ENCODE measurements at regions not wholly inside any gene's neighbourhood (a gene's known extent, or its start where the extent isn't known, plus 50 kb on each side); places are given as distances from the start of the nearest gene placed in this dataset.
"Not testable (repeated sequence)": the region's sequence is repeated elsewhere in the genome, so short reads cannot be mapped to it uniquely, and the experiment has no call there.

DNA sequence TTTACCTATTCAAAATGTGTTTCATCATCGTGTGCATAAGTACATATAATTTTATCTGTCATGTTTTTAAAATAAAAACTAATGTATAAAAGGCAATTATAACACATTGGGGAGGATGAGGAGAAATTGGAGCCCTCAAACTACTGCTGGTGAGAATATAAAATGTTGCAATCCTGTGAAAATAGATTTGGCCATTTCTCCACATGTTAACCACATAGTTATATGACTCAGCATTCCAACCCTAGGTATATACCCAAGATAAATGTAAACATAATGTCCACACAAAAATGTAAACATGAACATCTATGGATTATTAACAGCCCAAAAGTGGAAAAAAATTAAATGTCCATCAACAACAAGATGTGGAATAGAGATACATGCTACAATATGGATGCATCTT lies 928.0 kb upstream of the FAT3 start:
- WGBS, 10 experiments: 0 to 86% (median 40%) methylated on average over 1 of the region's 1 CpG
- H3K27ac ChIP-seq: no peak overlapping the region
- H3K4me1 ChIP-seq (replicated peaks in 1 of 2): no peaks in the 10 kb centered on the region
- ATAC-seq (replicated peaks in 6 of 8): no peak
- in situ Hi-C loops (cut with MboI; ENCODE audit: low pct_unique_long_range_greater_than_20kb in 2 of 9, low sequenced_read_pairs in 9 of 9, unreplicated experiment in 9 of 9): no loop called here
- H3K4me3 ChIP-seq: no peak overlapping the region

DNA sequence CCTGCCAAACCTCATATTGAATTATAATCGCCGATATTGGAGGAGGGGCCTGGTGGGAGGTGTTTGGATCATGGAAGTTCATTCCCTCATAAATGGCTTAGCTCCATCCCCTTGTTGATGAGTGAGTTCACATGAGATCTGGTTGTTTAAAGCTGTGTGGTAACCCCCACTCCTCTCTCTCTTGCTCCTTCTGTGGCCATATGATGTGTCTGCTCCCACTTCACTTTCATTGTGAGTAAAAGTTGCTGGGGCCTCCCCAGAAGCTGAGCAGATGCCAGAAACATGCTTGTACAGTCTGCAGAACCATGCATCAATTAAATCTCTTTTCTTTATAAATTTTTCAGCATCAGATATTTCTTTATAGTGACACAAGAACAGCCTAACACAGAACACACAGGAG lies 929.0 kb upstream of the FAT3 start:
- 0 to 100% (median 80%) methylated on average over 1 to 2 of the region's 2 CpGs; no CpG with 5 or more reads in 3 of the 10 experiments for WGBS, 10 experiments
- no peak for ATAC-seq (replicated peaks in 6 of 8)
- Histone ChIP-seq H3K4me1 (replicated peaks in 1 of 2) (no peaks in the 10 kb centered on the region), H3K4me3 (no peak overlapping the region), H3K27ac (no peak overlapping the region)
- in situ Hi-C loops (cut with MboI; ENCODE audit: low pct_unique_long_range_greater_than_20kb in 2 of 9, low sequenced_read_pairs in 9 of 9, unreplicated experiment in 9 of 9): no loop called here

DNA sequence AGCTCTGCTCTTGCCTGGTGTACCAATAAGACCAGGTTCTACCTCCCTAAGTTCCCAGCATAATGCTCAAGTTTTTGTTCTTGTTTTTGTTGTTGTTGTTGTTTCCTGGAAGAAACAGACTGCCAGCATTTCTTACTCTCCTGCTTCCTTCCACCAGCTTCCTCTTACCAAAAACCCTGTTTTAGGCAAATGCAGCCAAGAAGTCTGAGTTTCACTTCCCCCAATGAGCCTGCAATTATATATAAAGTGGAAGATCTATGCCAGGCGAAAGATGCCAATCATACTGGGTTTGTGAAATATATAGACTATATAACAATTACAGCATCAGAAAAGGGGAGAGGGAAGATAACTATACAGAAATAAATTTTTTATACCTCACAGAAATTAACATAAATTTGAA lies 931.5 kb upstream of the FAT3 start:
- no peaks in the 10 kb centered on the region for H3K4me1 ChIP-seq (replicated peaks in 1 of 2)
- no peak overlapping the region for H3K27ac ChIP-seq
- H3K4me3 ChIP-seq: no peak overlapping the region
- in situ Hi-C loops (cut with MboI; ENCODE audit: low pct_unique_long_range_greater_than_20kb in 2 of 9, low sequenced_read_pairs in 9 of 9, unreplicated experiment in 9 of 9): no loop called here
- WGBS, 10 experiments: 0 to 100% (median 92%) methylated on average over 1 of the region's 1 CpG
- no peak for ATAC-seq (replicated peaks in 6 of 8)

DNA sequence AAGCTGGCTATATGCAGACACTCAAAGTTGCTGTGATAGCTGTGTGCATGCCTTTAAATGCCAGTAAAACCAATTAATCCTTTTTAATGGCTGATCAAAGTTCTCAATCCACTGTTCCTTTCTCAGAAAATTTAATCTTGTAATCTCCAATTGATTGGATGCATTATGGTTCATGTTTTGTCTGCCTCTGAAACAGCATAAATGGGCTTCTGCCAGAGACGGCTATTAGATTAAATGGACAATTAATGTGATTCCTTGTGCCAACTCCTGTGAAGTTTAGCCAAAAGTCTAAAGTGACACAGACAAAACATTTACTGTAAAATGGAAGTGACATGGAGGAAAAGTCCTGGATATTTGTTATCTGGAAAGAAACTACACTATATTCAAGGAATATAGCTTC lies 952.5 kb upstream of the FAT3 start:
- Histone ChIP-seq H3K27ac (no peak overlapping the region), H3K4me1 (replicated peaks in 1 of 2) (no peaks in the 10 kb centered on the region), H3K4me3 (no peak overlapping the region)
- WGBS, 10 experiments: 30 to 100% (median 50%) methylated on average over 1 of the region's 1 CpG; no CpG with 5 or more reads in 5 of the 10 experiments
- in situ Hi-C loops (cut with MboI; ENCODE audit: low pct_unique_long_range_greater_than_20kb in 2 of 9, low sequenced_read_pairs in 9 of 9, unreplicated experiment in 9 of 9): no loop called here
- no peak for ATAC-seq (replicated peaks in 6 of 8)

DNA sequence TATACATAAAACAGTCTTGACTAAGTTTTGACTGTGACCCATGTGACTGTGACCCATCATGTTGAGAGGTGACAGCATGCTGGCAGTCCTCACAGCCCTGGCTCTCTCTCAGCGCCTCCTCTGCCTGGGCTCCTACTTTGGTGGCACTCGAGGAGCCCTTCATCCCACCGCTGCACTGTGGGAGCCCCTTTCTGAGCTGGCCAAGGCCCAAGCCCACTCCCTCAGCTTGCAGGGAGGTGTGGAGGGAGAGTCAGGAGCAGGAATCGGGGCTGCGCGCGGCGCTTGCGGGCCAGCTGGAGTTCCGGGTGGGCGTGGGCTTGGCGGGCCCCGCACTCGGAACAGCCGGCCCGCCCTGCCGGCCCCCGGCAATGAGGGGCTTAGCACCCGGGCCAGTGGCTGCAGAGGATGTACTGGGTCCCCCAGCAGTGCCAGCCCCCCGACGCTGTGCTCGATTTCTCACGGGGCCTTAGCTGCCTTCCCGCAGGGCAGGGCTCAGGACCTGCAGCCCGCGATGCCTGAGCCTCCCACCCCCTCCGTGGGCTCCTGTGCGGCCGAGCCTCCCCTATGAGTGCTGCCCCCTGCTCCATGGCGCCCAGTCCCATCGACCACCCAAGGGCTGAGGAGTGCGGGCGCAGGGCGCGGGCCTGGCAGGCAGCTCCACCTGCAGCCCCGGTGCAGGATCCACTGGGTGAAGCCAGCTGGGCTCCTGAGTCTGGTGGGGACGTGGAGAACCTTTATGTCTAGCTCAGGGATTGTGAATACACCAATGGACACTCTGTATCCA lies 955.9 kb upstream of the FAT3 start:
- H3K4me3 ChIP-seq; H3K27ac ChIP-seq; in situ Hi-C loops (cut with MboI; ENCODE audit: low pct_unique_long_range_greater_than_20kb in 2 of 9, low sequenced_read_pairs in 9 of 9, unreplicated experiment in 9 of 9); H3K4me1 ChIP-seq (replicated peaks in 1 of 2); ATAC-seq (replicated peaks in 6 of 8): not testable (repeated sequence)
- 47 to 100% (median 80%) methylated on average over 1 to 9 of the region's 37 CpGs; no CpG with 5 or more reads in 5 of the 10 experiments for WGBS, 10 experiments

DNA sequence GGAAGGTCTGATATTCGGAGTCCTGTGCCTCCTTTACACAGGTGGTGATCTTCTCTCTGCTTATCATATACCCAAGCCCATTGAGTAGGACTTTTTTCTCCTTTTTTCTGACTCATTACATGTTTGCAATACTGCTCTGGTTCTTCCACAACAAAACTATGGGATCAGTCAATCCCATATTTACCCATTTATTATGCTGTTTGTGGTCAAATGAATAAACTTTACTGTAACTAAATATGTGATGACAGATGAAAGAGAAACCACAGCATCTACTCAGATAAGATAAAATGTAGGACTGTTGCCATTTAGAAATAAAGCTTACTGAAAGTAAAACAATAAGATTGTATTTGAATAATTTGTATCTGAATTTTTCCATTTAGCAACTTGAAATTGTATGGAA lies 958.7 kb upstream of the FAT3 start:
- Histone ChIP-seq H3K27ac (no peak overlapping the region), H3K4me3 (no peak overlapping the region), H3K4me1 (replicated peaks in 1 of 2) (peaks cover 0 to 14% of the 10 kb centered on the region in 2 donors)
- WGBS, 10 experiments: 0 to 100% (median 56%) methylated on average over 1 of the region's 1 CpG; no CpG with 5 or more reads in 2 of the 10 experiments
- in situ Hi-C loops (cut with MboI; ENCODE audit: low pct_unique_long_range_greater_than_20kb in 2 of 9, low sequenced_read_pairs in 9 of 9, unreplicated experiment in 9 of 9): no loop called here
- ATAC-seq (replicated peaks in 6 of 8): no peak

DNA sequence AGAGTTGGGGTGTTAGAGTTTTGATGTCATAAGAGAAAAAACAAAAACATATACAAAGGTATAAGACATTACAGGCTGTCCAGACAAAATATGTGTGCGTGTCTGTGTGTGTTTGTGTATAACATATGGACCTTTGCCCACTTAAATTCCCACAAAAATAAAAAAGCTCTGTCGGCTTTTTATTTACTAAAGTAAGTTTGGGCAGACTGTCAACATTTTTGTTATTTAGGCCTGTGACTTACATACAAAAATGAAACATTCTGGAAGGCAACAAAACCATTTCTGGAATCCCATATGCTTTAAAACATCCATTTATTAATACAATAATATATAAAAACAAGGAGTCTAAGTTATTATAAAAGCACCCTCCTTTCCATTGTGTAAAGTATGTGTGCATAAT lies 960.1 kb upstream of the FAT3 start:
- Histone ChIP-seq H3K27ac (no peak overlapping the region), H3K4me3 (no peak overlapping the region), H3K4me1 (replicated peaks in 1 of 2) (peaks cover 0 to 14% of the 10 kb centered on the region in 2 donors)
- in situ Hi-C loops (cut with MboI; ENCODE audit: low pct_unique_long_range_greater_than_20kb in 2 of 9, low sequenced_read_pairs in 9 of 9, unreplicated experiment in 9 of 9): no loop called here
- no peak for ATAC-seq (replicated peaks in 6 of 8)
- 0 to 93% (median 51%) methylated on average over 1 to 2 of the region's 2 CpGs; no CpG with 5 or more reads in 1 of the 10 experiments for WGBS, 10 experiments

DNA sequence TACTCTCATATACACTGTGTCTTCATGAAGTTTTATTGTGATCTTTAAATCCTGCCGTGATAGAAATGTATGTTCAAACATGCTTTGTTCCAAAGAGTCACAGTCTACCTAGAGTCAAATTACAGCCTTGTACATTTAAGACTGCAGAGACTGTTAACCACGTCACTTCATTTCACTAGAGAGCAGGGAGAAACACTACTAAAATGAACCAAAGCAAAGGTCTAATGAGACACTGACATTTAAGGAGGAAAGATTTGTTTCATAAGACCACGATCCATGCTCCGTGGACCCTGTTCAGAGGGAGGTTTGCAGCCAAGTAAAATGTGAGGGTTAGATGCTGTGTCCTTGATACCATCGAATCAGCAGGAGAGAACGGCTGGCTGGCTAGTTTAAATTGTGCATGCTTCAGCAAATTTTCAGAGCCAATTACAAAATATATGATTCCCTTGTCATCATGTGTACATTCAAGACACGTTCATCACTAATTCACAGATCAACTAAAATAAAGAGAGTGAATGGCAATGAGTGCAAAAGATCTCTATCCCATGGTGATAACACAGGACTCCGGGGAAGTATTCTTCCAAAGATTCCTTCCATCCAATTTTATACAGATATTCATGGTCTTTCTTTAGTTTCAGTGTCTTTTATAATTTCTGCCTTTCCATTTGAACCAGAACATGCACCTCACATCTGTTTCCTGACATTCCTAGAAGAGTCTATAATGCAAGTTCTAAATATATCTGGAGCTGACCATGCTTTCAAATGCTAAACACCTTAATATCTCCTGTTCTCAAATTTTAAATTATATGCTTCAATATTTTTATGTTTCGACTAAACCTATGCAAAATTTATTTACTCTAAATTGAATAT lies 960.9 kb upstream of the FAT3 start:
- in situ Hi-C loops (cut with MboI; ENCODE audit: low pct_unique_long_range_greater_than_20kb in 2 of 9, low sequenced_read_pairs in 9 of 9, unreplicated experiment in 9 of 9): no loop called here
- WGBS, 10 experiments: 0 to 100% (median 74%) methylated on average over 1 to 9 of the region's 9 CpGs
- no peak for ATAC-seq (replicated peaks in 6 of 8)
- Histone ChIP-seq H3K4me3 (no peak overlapping the region), H3K27ac (no peak overlapping the region), H3K4me1 (replicated peaks in 1 of 2) (peaks cover 0 to 14% of the 10 kb centered on the region in 2 donors)

DNA sequence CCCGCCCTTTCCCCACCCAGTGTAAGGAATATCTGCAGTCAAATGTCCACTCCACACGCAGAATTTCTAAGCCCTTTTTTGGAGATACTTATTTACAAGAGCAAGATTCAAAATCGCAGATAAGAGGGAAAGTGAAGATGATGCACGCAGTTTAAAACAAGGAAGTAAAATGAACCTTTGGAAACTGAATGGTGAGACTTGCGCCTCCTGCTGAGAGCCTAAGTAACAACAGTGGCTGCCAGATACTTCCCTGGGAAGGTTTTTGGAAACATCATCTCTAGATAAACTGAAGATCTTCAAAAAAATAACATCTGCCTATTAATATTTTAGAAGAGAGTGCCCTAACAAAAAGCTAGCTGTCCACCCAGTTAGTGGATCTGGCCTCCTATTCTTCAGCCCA lies 963.1 kb upstream of the FAT3 start:
- in situ Hi-C loops (cut with MboI; ENCODE audit: low pct_unique_long_range_greater_than_20kb in 2 of 9, low sequenced_read_pairs in 9 of 9, unreplicated experiment in 9 of 9): no loop called here
- Histone ChIP-seq H3K4me3 (no peak overlapping the region), H3K4me1 (replicated peaks in 1 of 2) (peaks cover 0 to 14% of the 10 kb centered on the region in 2 donors), H3K27ac (no peak overlapping the region)
- 11 to 100% (median 78%) methylated on average over 2 to 5 of the region's 5 CpGs; no CpG with 5 or more reads in 1 of the 10 experiments for WGBS, 10 experiments
- no peak for ATAC-seq (replicated peaks in 6 of 8)

DNA sequence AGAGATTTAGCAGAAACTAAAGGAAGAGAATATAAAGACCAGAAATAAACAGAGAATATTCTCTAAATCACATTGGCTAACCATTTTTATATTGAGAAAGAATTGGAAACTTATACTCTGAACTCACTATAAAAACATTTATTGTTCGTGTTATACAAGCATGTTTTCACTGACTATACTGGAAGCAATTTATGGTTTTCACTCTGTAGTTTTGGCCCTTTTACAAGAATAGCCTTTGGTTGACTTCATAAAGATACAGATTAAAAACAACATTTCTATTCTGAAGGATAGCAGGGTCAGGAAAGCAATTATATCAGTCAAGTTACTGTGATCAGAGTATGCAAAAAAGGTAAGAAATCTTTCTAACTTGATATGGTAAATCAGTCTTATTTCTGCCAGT lies 965.7 kb upstream of the FAT3 start:
- in situ Hi-C loops (cut with MboI; ENCODE audit: low pct_unique_long_range_greater_than_20kb in 2 of 9, low sequenced_read_pairs in 9 of 9, unreplicated experiment in 9 of 9): no loop called here
- ATAC-seq (replicated peaks in 6 of 8): no peak
- H3K27ac ChIP-seq: no peak overlapping the region
- WGBS, 10 experiments: 0 to 100% (median 43%) methylated on average over 1 of the region's 1 CpG; no CpG with 5 or more reads in 2 of the 10 experiments
- peaks cover 0 to 12% of the 10 kb centered on the region in 2 donors for H3K4me1 ChIP-seq (replicated peaks in 1 of 2)
- no peak overlapping the region for H3K4me3 ChIP-seq

DNA sequence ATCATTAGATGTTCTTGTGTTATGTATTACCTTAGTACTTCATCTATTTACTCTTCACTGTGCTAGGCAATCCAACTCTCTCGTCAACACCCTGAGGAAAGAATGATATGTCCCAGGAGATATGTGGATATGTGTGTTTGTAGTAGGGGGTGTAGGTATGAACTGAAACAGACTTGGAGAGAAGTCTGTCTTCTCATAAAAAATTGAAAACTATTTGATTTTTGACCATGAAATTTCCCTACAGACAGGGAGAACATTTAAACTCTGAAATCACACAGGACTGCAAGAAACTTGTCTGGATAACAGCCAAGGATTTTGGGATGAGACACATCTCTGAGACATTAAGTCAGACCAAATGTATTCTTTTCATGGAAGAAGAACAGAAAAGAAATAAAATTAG lies 967.0 kb upstream of the FAT3 start:
- WGBS, 10 experiments: 80 to 100% (median 100%) methylated on average over 1 of the region's 1 CpG; no CpG with 5 or more reads in 7 of the 10 experiments
- Histone ChIP-seq H3K4me3 (no peak overlapping the region), H3K4me1 (replicated peaks in 1 of 2) (no peaks in the 10 kb centered on the region), H3K27ac (no peak overlapping the region)
- in situ Hi-C loops (cut with MboI; ENCODE audit: low pct_unique_long_range_greater_than_20kb in 2 of 9, low sequenced_read_pairs in 9 of 9, unreplicated experiment in 9 of 9): no loop called here
- ATAC-seq (replicated peaks in 6 of 8): no peak

DNA sequence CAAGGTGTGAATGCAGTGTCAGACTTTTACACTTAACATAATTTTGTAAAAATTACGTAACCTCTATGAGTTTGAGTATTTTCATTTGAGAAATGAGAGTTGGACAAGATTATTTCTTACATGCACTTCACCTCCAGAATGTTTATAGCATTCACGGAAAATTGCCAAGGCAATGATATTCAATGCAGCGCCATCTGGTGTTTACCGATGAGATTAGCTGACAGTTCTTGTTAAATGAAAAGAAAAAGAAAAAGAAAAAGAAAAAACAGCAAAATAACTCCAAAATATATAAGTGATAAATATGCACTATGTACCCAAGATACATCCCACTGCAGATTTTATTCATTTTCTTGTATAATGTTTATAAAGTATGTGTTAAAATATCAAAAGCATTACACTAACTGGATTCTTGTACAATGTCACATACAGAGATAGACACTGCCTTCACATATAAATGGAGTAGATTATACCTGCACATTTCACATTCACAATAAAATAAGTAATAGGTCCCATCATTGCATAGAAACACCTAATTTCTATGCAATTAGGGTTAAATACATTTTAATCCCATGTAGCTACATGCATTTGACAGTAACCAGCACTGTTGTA lies 976.3 kb upstream of the FAT3 start:
- Histone ChIP-seq H3K4me1 (replicated peaks in 1 of 2) (peaks cover 4 to 11% of the 10 kb centered on the region in 2 donors), H3K4me3 (no peak overlapping the region), H3K27ac (no peak overlapping the region)
- 0 to 58% (median 26%) methylated on average over 1 to 4 of the region's 4 CpGs; no CpG with 5 or more reads in 1 of the 10 experiments for WGBS, 10 experiments
- no peak for ATAC-seq (replicated peaks in 6 of 8)
- in situ Hi-C loops (cut with MboI; ENCODE audit: low pct_unique_long_range_greater_than_20kb in 2 of 9, low sequenced_read_pairs in 9 of 9, unreplicated experiment in 9 of 9): no loop called here
